ENCODE measurements at regions not wholly inside any gene's neighbourhood (a gene's known extent, or its start where the extent isn't known, plus 50 kb on each side); places are given as distances from the start of the nearest gene placed in this dataset.
A peak's percentile ranks its signal among the peaks of the same experiment; 100 is the strongest.

DNA sequence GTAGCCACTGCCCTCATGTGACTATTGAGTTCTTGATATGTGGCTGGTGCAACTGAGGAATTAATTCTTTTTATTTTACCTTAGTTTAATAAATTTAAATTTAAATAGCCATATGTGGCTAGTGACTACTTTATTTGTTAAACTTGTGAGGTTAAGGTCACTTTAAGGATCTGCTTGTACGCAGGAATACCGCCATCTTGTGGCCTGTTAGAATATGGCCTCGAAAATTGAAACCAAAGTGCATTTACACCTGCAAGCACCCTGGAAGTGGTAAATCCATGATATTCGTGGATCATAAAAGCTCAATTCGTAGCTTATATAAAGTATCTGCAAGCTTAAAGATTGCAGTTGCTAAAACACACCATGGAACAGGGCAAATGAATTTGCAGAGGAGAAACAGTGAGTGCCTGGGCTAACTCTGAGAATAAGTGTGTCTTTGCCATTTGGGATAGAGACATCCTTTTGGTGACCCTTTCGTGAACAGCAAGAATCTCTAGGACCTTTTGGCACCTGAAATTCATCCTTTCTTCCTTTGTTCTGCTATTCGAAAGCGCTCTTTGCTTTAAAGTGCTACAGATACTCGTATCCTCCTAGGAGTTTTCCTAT is 59.9 kb upstream of the REG3A start:
- TF ChIP-seq, protein P1, sequence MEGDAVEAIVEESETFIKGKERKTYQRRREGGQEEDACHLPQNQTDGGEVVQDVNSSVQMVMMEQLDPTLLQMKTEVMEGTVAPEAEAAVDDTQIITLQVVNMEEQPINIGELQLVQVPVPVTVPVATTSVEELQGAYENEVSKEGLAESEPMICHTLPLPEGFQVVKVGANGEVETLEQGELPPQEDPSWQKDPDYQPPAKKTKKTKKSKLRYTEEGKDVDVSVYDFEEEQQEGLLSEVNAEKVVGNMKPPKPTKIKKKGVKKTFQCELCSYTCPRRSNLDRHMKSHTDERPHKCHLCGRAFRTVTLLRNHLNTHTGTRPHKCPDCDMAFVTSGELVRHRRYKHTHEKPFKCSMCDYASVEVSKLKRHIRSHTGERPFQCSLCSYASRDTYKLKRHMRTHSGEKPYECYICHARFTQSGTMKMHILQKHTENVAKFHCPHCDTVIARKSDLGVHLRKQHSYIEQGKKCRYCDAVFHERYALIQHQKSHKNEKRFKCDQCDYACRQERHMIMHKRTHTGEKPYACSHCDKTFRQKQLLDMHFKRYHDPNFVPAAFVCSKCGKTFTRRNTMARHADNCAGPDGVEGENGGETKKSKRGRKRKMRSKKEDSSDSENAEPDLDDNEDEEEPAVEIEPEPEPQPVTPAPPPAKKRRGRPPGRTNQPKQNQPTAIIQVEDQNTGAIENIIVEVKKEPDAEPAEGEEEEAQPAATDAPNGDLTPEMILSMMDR (IDR thresholded peaks at IDR 0.05; ENCODE audit: control extremely low read depth in 1 of 3, insufficient read depth in 1 of 3, low read depth in 1 of 3, low read length in 3 of 3): peak in 2 of 3 experiments; percentile 73 to 75; a peak in 3 of 4 replicates
- TF ChIP-seq CEBPB (IDR thresholded peaks at IDR 0.05; ENCODE audit: low read depth, low read length) (no peak), SUZ12 (IDR thresholded peaks at IDR 0.05; ENCODE audit: low read length) (no peak), RXRA (IDR thresholded peaks at IDR 0.05; ENCODE audit: insufficient read depth, low read depth, low read length) (no peak), RFX5 (IDR thresholded peaks at IDR 0.05; ENCODE audit: borderline replicate concordance, low read depth, low read length) (no peak), NANOG (IDR thresholded peaks at IDR 0.05; ENCODE audit: insufficient read depth, low read depth, low read length, poor library complexity, severe bottlenecking) (no peak), RAD21 (IDR thresholded peaks at IDR 0.05 in 1 of 2, conservative IDR thresholded peaks at IDR 0.05 in 1 of 2; ENCODE audit: low read depth in 2 of 2, low read length in 2 of 2) (peak; percentile 91 to 93), EZH2 (IDR thresholded peaks at IDR 0.05; ENCODE audit: low read depth, low read length, severe bottlenecking) (no peak)
- TF ChIP-seq, protein P2, sequence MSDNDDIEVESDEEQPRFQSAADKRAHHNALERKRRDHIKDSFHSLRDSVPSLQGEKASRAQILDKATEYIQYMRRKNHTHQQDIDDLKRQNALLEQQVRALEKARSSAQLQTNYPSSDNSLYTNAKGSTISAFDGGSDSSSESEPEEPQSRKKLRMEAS (IDR thresholded peaks at IDR 0.05): no peak

All from H1 (cell line).